T-helper 1 cell treated with Interleukin-12 subunit alpha and Interleukin-12 subunit beta and Interleukin-4 antibody, amounts not matched to agents 30 μg/mL and 1 μg/mL, for 36 hours (primary cell): ENCODE measurements at regions not wholly inside any gene's neighbourhood (a gene's known extent, or its start where the extent isn't known, plus 50 kb on each side); places are given as distances from the start of the nearest gene placed in this dataset.

Source experiments
- H3K27ac Mint-ChIP-seq: one replicate; pipeline ENCODE4 v1.8.0; 2021; ENCODE audit warnings: mild to moderate bottlenecking, mixed read lengths
- H3K27me3 Mint-ChIP-seq: one replicate; pipeline ENCODE4 v1.8.0; 2021; ENCODE audit warnings: low read depth, mixed read lengths
- H3K36me3 Mint-ChIP-seq: one replicate; pipeline ENCODE4 v1.8.0; 2021; ENCODE audit warnings: low read depth, mixed read lengths
- H3K4me1 Mint-ChIP-seq: one replicate; pipeline ENCODE4 v1.8.0; 2021; ENCODE audit warnings: low read depth, mixed read lengths
- H3K4me3 Mint-ChIP-seq: one replicate; pipeline ENCODE4 v1.8.0; 2021; ENCODE audit warnings: mild to moderate bottlenecking, moderate library complexity, mixed read lengths
- H3K9me3 Mint-ChIP-seq: one replicate; pipeline ENCODE4 v1.8.0; 2021; ENCODE audit warnings: mixed read lengths

- no peaks in the 10 kb centered on the region for H3K4me1 Mint-ChIP-seq
- H3K27me3 Mint-ChIP-seq = no peaks in the 10 kb centered on the region
- H3K4me3 Mint-ChIP-seq = no peak overlapping the region
- H3K36me3 Mint-ChIP-seq = no peaks in the 10 kb centered on the region
- no peaks in the 10 kb centered on the region for H3K9me3 Mint-ChIP-seq
- H3K27ac Mint-ChIP-seq = no peak overlapping the region
Observed at GRCh38 chrX:4268676-4269075, 555.2 kb upstream of the PRKX start.

- no peak overlapping the region for H3K4me3 Mint-ChIP-seq
- no peak overlapping the region for H3K27ac Mint-ChIP-seq
- no peaks in the 10 kb centered on the region for H3K4me1 Mint-ChIP-seq
- H3K27me3 Mint-ChIP-seq = no peaks in the 10 kb centered on the region
- no peaks in the 10 kb centered on the region for H3K9me3 Mint-ChIP-seq
- no peaks in the 10 kb centered on the region for H3K36me3 Mint-ChIP-seq
Observed at GRCh38 chrX:4265036-4265435, 551.6 kb upstream of the PRKX start.

GRCh38 chrX:4263030-4263803 is 549.8 kb upstream of the PRKX start:
- Mint-ChIP-seq H3K27ac (no peak overlapping the region), H3K36me3 (no peaks in the 10 kb centered on the region), H3K27me3 (no peaks in the 10 kb centered on the region), H3K4me3 (no peak overlapping the region), H3K9me3 (no peaks in the 10 kb centered on the region), H3K4me1 (no peaks in the 10 kb centered on the region)

- H3K27me3 Mint-ChIP-seq = no peaks in the 10 kb centered on the region
- H3K27ac Mint-ChIP-seq = no peak overlapping the region
- H3K4me3 Mint-ChIP-seq = no peak overlapping the region
- peaks cover 6% of the 10 kb centered on the region for H3K4me1 Mint-ChIP-seq
- H3K9me3 Mint-ChIP-seq = peaks cover 13% of the 10 kb centered on the region
- H3K36me3 Mint-ChIP-seq = no peaks in the 10 kb centered on the region
Observed at GRCh38 chrX:4253092-4253491, 539.6 kb upstream of the PRKX start.

GRCh38 chrX:4249401-4249800 is 536.0 kb upstream of the PRKX start:
- Mint-ChIP-seq H3K9me3 (peaks cover 16% of the 10 kb centered on the region), H3K27ac (no peak overlapping the region), H3K27me3 (no peaks in the 10 kb centered on the region), H3K4me3 (no peak overlapping the region), H3K36me3 (no peaks in the 10 kb centered on the region), H3K4me1 (peaks cover 6% of the 10 kb centered on the region)

GRCh38 chrX:4243759-4244158 is 530.3 kb upstream of the PRKX start:
- Mint-ChIP-seq H3K27ac (no peak overlapping the region), H3K27me3 (no peaks in the 10 kb centered on the region), H3K9me3 (peaks cover 9% of the 10 kb centered on the region), H3K4me1 (no peaks in the 10 kb centered on the region), H3K4me3 (no peak overlapping the region), H3K36me3 (no peaks in the 10 kb centered on the region)

GRCh38 chrX:4240541-4241194 is 527.2 kb upstream of the PRKX start:
- Mint-ChIP-seq H3K4me1 (no peaks in the 10 kb centered on the region), H3K27me3 (no peaks in the 10 kb centered on the region), H3K27ac (no peak overlapping the region), H3K4me3 (no peak overlapping the region), H3K36me3 (no peaks in the 10 kb centered on the region), H3K9me3 (no peaks in the 10 kb centered on the region)

- Mint-ChIP-seq H3K27me3 (no peaks in the 10 kb centered on the region), H3K4me3 (no peak overlapping the region), H3K27ac (no peak overlapping the region), H3K4me1 (no peaks in the 10 kb centered on the region), H3K9me3 (no peaks in the 10 kb centered on the region), H3K36me3 (no peaks in the 10 kb centered on the region)
Observed at GRCh38 chrX:4239650-4240540, 526.4 kb upstream of the PRKX start.

- Mint-ChIP-seq H3K27me3 (no peaks in the 10 kb centered on the region), H3K4me1 (no peaks in the 10 kb centered on the region), H3K36me3 (no peaks in the 10 kb centered on the region), H3K27ac (no peak overlapping the region), H3K4me3 (no peak overlapping the region), H3K9me3 (no peaks in the 10 kb centered on the region)
Observed at GRCh38 chrX:4238916-4239315, 525.5 kb upstream of the PRKX start.

- Mint-ChIP-seq H3K9me3 (no peaks in the 10 kb centered on the region), H3K27ac (no peak overlapping the region), H3K36me3 (no peaks in the 10 kb centered on the region), H3K4me3 (no peak overlapping the region), H3K27me3 (no peaks in the 10 kb centered on the region), H3K4me1 (no peaks in the 10 kb centered on the region)
Observed at GRCh38 chrX:4225086-4225485, 511.6 kb upstream of the PRKX start.

- H3K9me3 Mint-ChIP-seq = peaks cover 14% of the 10 kb centered on the region
- H3K27ac Mint-ChIP-seq = no peak overlapping the region
- no peaks in the 10 kb centered on the region for H3K36me3 Mint-ChIP-seq
- no peaks in the 10 kb centered on the region for H3K27me3 Mint-ChIP-seq
- no peaks in the 10 kb centered on the region for H3K4me1 Mint-ChIP-seq
- H3K4me3 Mint-ChIP-seq = no peak overlapping the region
Observed at GRCh38 chrX:4206941-4207340, 493.5 kb upstream of the PRKX start.

GRCh38 chrX:4197971-4198370 is 484.5 kb upstream of the PRKX start:
- Mint-ChIP-seq H3K27me3 (no peaks in the 10 kb centered on the region), H3K27ac (no peak overlapping the region), H3K4me1 (no peaks in the 10 kb centered on the region), H3K9me3 (peaks cover 6% of the 10 kb centered on the region), H3K4me3 (no peak overlapping the region), H3K36me3 (no peaks in the 10 kb centered on the region)

GRCh38 chrX:4193500-4194155 is 480.2 kb upstream of the PRKX start:
- H3K27me3 Mint-ChIP-seq = no peaks in the 10 kb centered on the region
- no peaks in the 10 kb centered on the region for H3K9me3 Mint-ChIP-seq
- H3K36me3 Mint-ChIP-seq = no peaks in the 10 kb centered on the region
- H3K4me1 Mint-ChIP-seq = no peaks in the 10 kb centered on the region
- no peak overlapping the region for H3K4me3 Mint-ChIP-seq
- no peak overlapping the region for H3K27ac Mint-ChIP-seq

GRCh38 chrX:4186331-4186730 is 472.9 kb upstream of the PRKX start:
- Mint-ChIP-seq H3K27me3 (no peaks in the 10 kb centered on the region), H3K27ac (no peak overlapping the region), H3K4me1 (no peaks in the 10 kb centered on the region), H3K36me3 (no peaks in the 10 kb centered on the region), H3K4me3 (no peak overlapping the region), H3K9me3 (peaks cover 6% of the 10 kb centered on the region)
